ENCODE measurements at regions not wholly inside any gene's neighbourhood (a gene's known extent, or its start where the extent isn't known, plus 50 kb on each side); places are given as distances from the start of the nearest gene placed in this dataset.

DNA sequence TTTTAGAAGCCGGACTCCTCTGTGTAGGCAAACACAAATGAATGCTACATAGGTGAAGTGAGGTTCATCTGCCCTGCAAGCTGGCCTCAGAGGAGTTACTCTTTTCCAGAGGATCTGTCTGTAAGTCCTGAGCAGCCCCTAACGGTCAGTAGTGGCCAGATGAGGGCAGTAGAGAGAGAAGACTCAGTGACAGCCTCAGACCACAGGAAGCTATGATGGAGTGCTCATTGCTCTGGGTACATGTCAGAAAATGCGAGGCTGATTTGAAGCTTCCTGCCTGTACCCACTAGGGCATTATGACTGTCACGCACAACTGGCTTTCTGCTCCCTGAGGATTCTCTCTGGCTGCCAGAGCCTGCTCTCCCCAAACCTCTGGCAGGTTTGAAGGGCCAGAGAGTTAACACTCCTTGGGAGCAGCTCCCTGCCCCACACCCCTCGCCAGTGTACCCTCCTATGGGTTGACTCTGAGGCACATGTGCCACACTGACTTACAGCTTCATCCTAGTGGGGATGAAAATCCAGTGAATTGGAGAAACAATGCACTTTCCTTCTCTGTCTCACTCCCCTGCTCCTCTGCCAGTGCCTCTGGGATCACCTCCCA, 141.5 kb downstream of the GABRG2 start:
- H3K27me3 ChIP-seq (ENCODE audit: control insufficient read depth, insufficient read depth, low read length): no peaks in the 10 kb centered on the region

DNA sequence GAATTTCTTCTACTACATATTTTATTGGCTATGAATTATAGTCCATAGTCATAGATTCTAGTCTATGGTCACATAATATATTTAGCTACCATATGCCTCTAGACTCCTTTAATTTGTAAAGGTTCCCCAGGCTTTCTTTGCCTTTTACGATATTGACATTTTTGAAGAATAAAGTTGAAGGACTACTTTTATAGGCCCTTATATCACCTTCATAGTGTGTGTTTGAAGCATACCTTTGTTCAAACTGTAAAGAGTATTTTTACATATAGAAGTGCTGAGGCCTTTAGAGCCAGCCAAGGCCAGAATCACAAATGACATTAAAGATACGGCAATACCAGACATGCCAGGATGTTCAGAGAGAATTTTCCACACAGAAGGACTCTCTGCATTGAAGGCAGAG, 147.0 kb downstream of the GABRG2 start:
- H3K4me3 ChIP-seq (ENCODE audit: low read length): no peak overlapping the region
- no peak overlapping the region for H3K9ac ChIP-seq (ENCODE audit: low read length)
- H3K27ac ChIP-seq (ENCODE audit: low read depth, low read length): no peak overlapping the region
- no peaks in the 10 kb centered on the region for H3K27me3 ChIP-seq (ENCODE audit: control insufficient read depth, insufficient read depth, low read length)
- H3K36me3 ChIP-seq (ENCODE audit: control insufficient read depth, insufficient read depth, low read length): no peaks in the 10 kb centered on the region
- H3K4me1 ChIP-seq (ENCODE audit: control insufficient read depth, insufficient read depth, low read length): no peaks in the 10 kb centered on the region

More for the DNA sequence above, 141.5 kb downstream of the GABRG2 start:
- Histone ChIP-seq H3K9ac (ENCODE audit: low read length) (no peak overlapping the region), H3K36me3 (ENCODE audit: control insufficient read depth, insufficient read depth, low read length) (no peaks in the 10 kb centered on the region), H3K4me1 (ENCODE audit: control insufficient read depth, insufficient read depth, low read length) (no peaks in the 10 kb centered on the region), H3K27ac (ENCODE audit: low read depth, low read length) (no peak overlapping the region), H3K4me3 (ENCODE audit: low read length) (no peak overlapping the region)

GRCh38 chr5:162217037-162217436, 149.5 kb downstream of the GABRG2 start:
- H3K27me3 ChIP-seq (ENCODE audit: control insufficient read depth, insufficient read depth, low read length): no peaks in the 10 kb centered on the region
- H3K9ac ChIP-seq (ENCODE audit: low read length): no peak overlapping the region
- H3K36me3 ChIP-seq (ENCODE audit: control insufficient read depth, insufficient read depth, low read length): no peaks in the 10 kb centered on the region
- no peaks in the 10 kb centered on the region for H3K4me1 ChIP-seq (ENCODE audit: control insufficient read depth, insufficient read depth, low read length)
- H3K27ac ChIP-seq (ENCODE audit: low read depth, low read length): no peak overlapping the region
- no peak overlapping the region for H3K4me3 ChIP-seq (ENCODE audit: low read length)

- Histone ChIP-seq H3K36me3 (ENCODE audit: control insufficient read depth, insufficient read depth, low read length) (no peaks in the 10 kb centered on the region), H3K4me1 (ENCODE audit: control insufficient read depth, insufficient read depth, low read length) (no peaks in the 10 kb centered on the region), H3K27me3 (ENCODE audit: control insufficient read depth, insufficient read depth, low read length) (no peaks in the 10 kb centered on the region), H3K27ac (ENCODE audit: low read depth, low read length) (no peak overlapping the region), H3K4me3 (ENCODE audit: low read length) (no peak overlapping the region), H3K9ac (ENCODE audit: low read length) (no peak overlapping the region)
Measured at GRCh38 chr5:162221910-162222309, 154.3 kb downstream of the GABRG2 start.

DNA sequence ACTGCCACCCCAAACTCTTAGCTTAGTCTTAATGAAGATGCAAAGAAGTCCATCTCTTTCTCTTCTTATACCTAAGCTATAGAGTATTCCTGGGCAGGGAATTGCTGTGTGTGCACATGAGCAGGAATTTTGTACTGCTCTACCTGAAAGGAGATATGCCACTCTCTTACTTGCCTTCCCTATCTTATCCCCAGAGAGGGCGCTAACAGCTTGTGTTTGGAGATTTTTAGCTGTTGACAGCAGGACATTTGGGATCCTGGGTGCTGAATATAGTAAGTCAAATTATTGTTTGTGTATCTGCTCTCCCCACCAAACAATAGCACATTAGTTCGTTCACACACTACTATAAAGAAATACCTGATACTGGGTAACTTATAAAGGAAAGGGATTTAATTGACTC, 159.5 kb downstream of the GABRG2 start:
- Histone ChIP-seq H3K4me3 (ENCODE audit: low read length) (no peak overlapping the region), H3K27me3 (ENCODE audit: control insufficient read depth, insufficient read depth, low read length) (no peaks in the 10 kb centered on the region), H3K36me3 (ENCODE audit: control insufficient read depth, insufficient read depth, low read length) (no peaks in the 10 kb centered on the region), H3K9ac (ENCODE audit: low read length) (no peak overlapping the region), H3K27ac (ENCODE audit: low read depth, low read length) (no peak overlapping the region), H3K4me1 (ENCODE audit: control insufficient read depth, insufficient read depth, low read length) (no peaks in the 10 kb centered on the region)

DNA sequence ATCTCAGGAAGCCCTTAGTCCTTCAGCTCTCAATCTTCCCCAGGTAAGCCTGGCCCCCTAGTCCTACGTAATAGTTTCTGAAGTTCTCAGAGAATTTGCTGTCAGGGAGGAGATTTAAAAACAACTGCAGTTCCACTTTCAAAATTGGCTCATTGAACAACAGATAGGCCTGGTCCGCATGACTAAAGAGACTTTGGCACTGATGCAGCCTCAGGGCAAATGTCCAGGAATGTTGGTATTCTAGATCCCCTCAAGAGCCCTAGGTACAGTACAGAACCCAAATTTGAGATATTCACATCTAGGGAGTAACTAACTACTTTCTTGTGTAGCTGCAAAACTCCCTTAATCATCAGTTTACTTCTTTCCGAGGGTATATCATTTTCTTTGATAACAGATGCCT, 162.8 kb downstream of the GABRG2 start:
- no peak overlapping the region for H3K4me3 ChIP-seq (ENCODE audit: low read length)
- H3K27me3 ChIP-seq (ENCODE audit: control insufficient read depth, insufficient read depth, low read length): no peaks in the 10 kb centered on the region
- no peak overlapping the region for H3K27ac ChIP-seq (ENCODE audit: low read depth, low read length)
- no peaks in the 10 kb centered on the region for H3K36me3 ChIP-seq (ENCODE audit: control insufficient read depth, insufficient read depth, low read length)
- no peak overlapping the region for H3K9ac ChIP-seq (ENCODE audit: low read length)
- no peaks in the 10 kb centered on the region for H3K4me1 ChIP-seq (ENCODE audit: control insufficient read depth, insufficient read depth, low read length)

DNA sequence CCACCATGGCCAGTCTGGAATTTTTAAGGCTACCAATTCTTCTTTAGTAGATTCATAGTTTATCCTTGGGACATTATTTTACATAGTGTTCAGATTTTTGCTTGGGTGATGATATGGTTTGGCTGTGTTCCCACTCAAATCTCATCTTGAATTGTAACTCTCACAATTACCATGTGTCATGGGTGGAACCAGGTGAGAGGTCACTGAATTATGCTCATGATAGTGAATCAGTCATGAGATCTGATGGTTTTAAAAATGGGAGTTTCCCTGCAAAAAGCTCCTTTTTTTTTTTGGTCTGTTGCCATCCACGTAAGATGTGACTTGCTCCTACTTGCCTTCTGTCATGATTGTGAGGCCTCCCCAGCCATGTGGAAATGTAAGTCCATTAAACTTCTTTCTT, 163.9 kb downstream of the GABRG2 start:
- H3K9ac ChIP-seq (ENCODE audit: low read length): no peak overlapping the region
- no peak overlapping the region for H3K4me3 ChIP-seq (ENCODE audit: low read length)
- no peaks in the 10 kb centered on the region for H3K27me3 ChIP-seq (ENCODE audit: control insufficient read depth, insufficient read depth, low read length)
- H3K4me1 ChIP-seq (ENCODE audit: control insufficient read depth, insufficient read depth, low read length): no peaks in the 10 kb centered on the region
- no peak overlapping the region for H3K27ac ChIP-seq (ENCODE audit: low read depth, low read length)
- H3K36me3 ChIP-seq (ENCODE audit: control insufficient read depth, insufficient read depth, low read length): no peaks in the 10 kb centered on the region

DNA sequence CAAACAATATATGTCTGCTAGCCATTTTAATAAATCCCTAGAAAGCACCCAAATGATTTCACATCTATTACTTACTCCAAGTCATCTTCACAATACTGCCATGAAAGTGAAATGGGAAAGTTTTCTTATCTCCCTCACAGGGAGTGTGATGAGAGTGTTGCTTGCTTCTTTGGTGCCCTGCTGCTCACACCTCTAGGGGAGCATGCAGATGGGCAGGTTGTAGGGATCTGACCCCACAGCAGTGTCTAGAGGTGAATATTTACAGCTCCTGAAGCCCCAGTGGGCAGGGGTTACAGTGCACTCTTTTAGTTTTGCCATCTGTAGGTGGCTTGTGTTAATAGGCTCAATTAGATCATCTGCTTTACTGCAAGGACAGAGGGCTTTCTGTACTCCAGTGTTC, 173.2 kb downstream of the GABRG2 start:
- no peak overlapping the region for H3K9ac ChIP-seq (ENCODE audit: low read length)
- H3K4me3 ChIP-seq (ENCODE audit: low read length): no peak overlapping the region
- H3K4me1 ChIP-seq (ENCODE audit: control insufficient read depth, insufficient read depth, low read length): no peaks in the 10 kb centered on the region
- H3K27me3 ChIP-seq (ENCODE audit: control insufficient read depth, insufficient read depth, low read length): no peaks in the 10 kb centered on the region
- no peaks in the 10 kb centered on the region for H3K36me3 ChIP-seq (ENCODE audit: control insufficient read depth, insufficient read depth, low read length)
- no peak overlapping the region for H3K27ac ChIP-seq (ENCODE audit: low read depth, low read length)

- Histone ChIP-seq H3K27me3 (ENCODE audit: control insufficient read depth, insufficient read depth, low read length) (no peaks in the 10 kb centered on the region), H3K9ac (ENCODE audit: low read length) (no peak overlapping the region), H3K4me3 (ENCODE audit: low read length) (no peak overlapping the region), H3K4me1 (ENCODE audit: control insufficient read depth, insufficient read depth, low read length) (no peaks in the 10 kb centered on the region), H3K36me3 (ENCODE audit: control insufficient read depth, insufficient read depth, low read length) (no peaks in the 10 kb centered on the region), H3K27ac (ENCODE audit: low read depth, low read length) (no peak overlapping the region)
Measured at GRCh38 chr5:162242416-162242815, 174.8 kb downstream of the GABRG2 start.

DNA sequence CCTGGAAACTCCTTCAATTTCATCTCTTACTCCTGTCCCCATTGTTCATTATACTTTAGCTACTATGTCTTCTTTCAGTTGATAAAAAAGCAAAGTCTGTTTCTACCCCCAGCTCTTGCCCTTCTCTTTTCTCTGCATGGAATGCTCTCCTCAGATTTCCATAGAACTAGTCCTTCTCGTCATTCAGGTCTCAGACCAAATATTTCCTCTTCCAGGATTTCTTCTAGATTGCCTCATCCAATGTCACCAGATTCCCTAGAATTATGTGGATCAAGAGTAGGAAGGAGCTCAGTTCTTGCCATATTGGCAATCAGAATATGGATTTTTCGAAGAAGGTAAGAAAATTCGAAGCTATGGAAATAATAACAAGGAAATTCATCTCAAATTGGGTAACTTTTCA, 176.1 kb downstream of the GABRG2 start:
- no peaks in the 10 kb centered on the region for H3K4me1 ChIP-seq (ENCODE audit: control insufficient read depth, insufficient read depth, low read length)
- H3K9ac ChIP-seq (ENCODE audit: low read length): no peak overlapping the region
- no peaks in the 10 kb centered on the region for H3K27me3 ChIP-seq (ENCODE audit: control insufficient read depth, insufficient read depth, low read length)
- H3K4me3 ChIP-seq (ENCODE audit: low read length): no peak overlapping the region
- H3K36me3 ChIP-seq (ENCODE audit: control insufficient read depth, insufficient read depth, low read length): no peaks in the 10 kb centered on the region
- no peak overlapping the region for H3K27ac ChIP-seq (ENCODE audit: low read depth, low read length)

DNA sequence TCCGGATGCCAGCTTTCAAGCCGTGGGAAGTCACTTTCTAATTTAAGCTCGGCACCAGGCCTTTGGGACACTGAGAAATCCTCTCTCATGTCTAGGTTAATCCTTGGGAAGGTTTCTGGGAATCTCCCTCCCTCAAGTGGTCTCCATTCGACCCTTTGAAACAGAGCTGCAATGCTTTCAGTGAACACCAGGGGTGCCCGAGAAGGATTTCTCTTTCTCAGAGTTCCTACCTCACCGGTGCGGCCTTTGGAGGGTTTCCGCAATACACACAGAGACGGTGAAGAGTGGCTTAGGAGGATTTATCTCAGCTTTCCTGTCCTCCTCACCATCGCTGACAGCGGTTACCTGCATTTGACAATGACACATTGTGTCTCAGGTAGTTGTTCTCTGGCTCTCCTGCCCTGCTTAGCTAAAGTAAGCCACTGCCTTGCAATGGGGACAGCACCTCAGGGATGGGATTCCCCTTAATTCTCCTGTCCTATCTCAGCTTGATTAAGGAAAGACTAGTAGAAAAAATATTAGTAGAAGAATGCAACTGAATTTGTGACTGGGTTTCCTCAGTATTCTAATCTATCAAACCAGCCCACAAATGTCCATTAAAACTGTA, 180.6 kb downstream of the GABRG2 start:
- Histone ChIP-seq H3K36me3 (ENCODE audit: control insufficient read depth, insufficient read depth, low read length) (no peaks in the 10 kb centered on the region), H3K4me1 (ENCODE audit: control insufficient read depth, insufficient read depth, low read length) (no peaks in the 10 kb centered on the region), H3K9ac (ENCODE audit: low read length) (no peak overlapping the region), H3K27me3 (ENCODE audit: control insufficient read depth, insufficient read depth, low read length) (no peaks in the 10 kb centered on the region), H3K4me3 (ENCODE audit: low read length) (no peak overlapping the region), H3K27ac (ENCODE audit: low read depth, low read length) (no peak overlapping the region)

- H3K36me3 ChIP-seq (ENCODE audit: control insufficient read depth, insufficient read depth, low read length): no peaks in the 10 kb centered on the region
- H3K9ac ChIP-seq (ENCODE audit: low read length): no peak overlapping the region
- H3K4me3 ChIP-seq (ENCODE audit: low read length): no peak overlapping the region
- no peaks in the 10 kb centered on the region for H3K27me3 ChIP-seq (ENCODE audit: control insufficient read depth, insufficient read depth, low read length)
- no peak overlapping the region for H3K27ac ChIP-seq (ENCODE audit: low read depth, low read length)
- no peaks in the 10 kb centered on the region for H3K4me1 ChIP-seq (ENCODE audit: control insufficient read depth, insufficient read depth, low read length)
Measured at GRCh38 chr5:162256711-162257110, 189.1 kb downstream of the GABRG2 start.

DNA sequence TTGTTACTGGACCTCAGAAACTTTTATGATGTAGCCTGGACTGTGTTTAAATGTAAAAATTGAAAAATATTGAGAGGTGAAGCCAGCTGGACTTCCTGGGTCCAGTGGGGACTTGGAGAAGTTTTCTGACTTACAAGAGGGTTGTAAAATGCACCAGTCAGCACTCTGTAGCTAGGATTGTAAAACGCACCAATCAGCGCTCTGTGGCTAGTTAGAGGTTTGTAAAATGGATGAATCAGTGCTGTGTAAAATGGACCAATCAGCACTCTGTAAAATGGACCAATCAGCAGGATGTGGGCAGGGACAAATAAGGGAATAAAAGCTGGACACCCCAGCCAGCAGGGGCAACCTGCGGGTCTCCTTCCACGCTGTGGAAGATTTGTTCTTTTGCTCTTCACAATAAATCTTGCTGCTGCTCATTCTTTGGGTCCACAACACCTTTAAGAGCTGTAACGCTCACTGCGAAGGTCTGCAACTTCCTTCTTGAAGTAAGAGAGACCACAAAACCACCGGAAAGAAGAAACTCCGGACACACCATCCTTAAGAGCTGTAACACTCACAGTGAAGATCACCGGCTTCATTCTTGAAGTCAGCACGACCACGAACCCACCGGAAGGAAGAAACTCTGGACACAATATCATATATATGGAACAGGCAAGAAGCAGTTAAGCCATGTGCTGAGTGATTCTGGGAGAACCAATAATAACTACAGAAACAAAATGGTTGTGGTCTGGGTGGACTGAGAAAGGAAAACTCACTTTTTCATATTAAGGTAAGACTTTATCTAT, 201.3 kb downstream of the GABRG2 start:
- H3K27ac ChIP-seq (ENCODE audit: low read depth, low read length): no peak overlapping the region
- no peaks in the 10 kb centered on the region for H3K4me1 ChIP-seq (ENCODE audit: control insufficient read depth, insufficient read depth, low read length)
- no peak overlapping the region for H3K9ac ChIP-seq (ENCODE audit: low read length)
- H3K27me3 ChIP-seq (ENCODE audit: control insufficient read depth, insufficient read depth, low read length): no peaks in the 10 kb centered on the region
- no peak overlapping the region for H3K4me3 ChIP-seq (ENCODE audit: low read length)
- H3K36me3 ChIP-seq (ENCODE audit: control insufficient read depth, insufficient read depth, low read length): no peaks in the 10 kb centered on the region
